Glomerular visceral epithelial cell (primary cell): ENCODE measurements at regions not wholly inside any gene's neighbourhood (a gene's known extent, or its start where the extent isn't known, plus 50 kb on each side); places are given as distances from the start of the nearest gene placed in this dataset.

Source experiments
- DNase-seq: peaks from one replicate; pipeline ENCODE4 v3.0.0-alpha.2; 2016; ENCODE audit errors: extremely low spot score

GRCh38 chr2:122864728-122865127, 1109.3 kb downstream of the TSN start:
- no peak for DNase-seq

- DNase-seq = no peak
Measured at GRCh38 chr2:122866095-122866494, 1110.6 kb downstream of the TSN start.

DNA sequence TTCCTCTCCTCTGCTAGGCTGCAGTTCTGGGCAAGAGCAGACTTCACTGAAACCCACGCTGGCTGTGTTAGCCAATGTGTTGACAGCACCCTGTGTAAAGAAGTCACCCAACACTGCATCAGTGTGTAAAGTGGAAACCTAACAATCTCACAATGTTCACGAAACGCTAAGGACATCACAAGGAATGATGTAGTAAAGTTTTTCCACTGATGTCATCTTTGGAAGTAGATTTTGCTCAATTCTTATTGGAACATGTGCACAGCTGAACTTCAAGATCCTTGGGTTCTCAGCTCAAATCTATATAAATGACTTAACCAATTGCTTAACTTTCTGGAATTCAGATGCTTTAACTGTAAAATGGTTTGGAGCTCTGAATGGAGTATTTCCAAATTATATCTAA, 1112.5 kb downstream of the TSN start:
- no peak for DNase-seq

- no peak for DNase-seq
Measured at GRCh38 chr2:122868646-122869275, 1113.3 kb downstream of the TSN start.

GRCh38 chr2:122873951-122874350, 1118.5 kb downstream of the TSN start:
- DNase-seq = no peak

DNA sequence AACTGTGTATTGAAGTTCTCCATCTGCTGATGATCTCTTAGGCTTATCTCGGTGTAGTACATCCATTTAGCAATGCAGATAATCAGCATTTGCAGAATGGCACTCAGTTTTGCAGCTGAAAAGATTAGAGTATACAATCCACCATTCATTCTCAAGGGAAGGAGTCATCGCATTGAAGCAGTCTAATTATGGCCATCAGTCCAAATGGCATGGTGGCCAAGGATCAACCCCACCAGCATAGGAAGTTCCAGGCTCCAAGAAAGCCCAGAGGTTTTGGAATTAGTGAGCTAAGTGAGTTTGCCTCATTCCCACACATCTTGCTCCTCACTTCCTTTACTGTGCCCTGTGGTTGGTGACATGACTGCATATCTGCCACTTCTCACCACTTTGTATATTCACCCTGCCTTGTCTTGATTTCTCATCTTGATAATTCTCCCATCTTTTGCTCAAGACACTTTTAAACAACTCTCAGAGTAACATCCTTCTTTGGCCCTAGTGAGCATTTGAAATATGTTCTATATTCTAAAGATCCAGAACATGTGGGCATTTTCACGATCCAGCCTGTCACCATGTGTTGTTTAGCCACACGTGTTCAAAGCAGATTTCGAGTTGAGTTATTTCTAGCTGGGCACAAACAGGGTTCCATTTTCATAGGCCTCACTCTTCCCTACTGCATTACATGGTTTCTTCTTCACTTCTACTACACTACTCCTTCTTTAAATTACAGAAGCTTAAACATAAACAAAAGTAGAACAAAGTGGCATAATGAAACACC, 1119.8 kb downstream of the TSN start:
- DNase-seq = no peak

GRCh38 chr2:122883849-122884248, 1128.4 kb downstream of the TSN start:
- DNase-seq = no peak

DNA sequence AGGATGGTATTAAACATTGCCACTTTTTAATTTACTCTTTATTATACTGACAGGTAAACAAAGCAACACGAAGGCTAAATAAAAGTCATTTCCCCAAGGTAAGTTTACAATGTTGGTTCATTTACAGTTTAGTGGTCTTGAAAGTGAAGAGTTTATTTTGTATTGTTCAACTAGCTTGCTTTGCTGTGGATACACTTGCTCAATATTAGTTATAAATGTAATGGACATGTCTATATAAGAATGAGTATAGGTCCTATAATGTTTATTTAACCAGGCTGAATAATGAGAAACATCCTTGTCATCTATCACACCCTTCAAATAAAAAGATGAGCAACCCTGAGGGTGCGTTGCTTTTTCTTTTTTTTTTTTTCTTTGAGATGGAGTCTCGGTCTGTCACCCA, 1129.4 kb downstream of the TSN start:
- no peak for DNase-seq

- DNase-seq = no peak
Measured at GRCh38 chr2:122885436-122885835, 1130.0 kb downstream of the TSN start.

GRCh38 chr2:122886479-122887145, 1131.2 kb downstream of the TSN start:
- DNase-seq = no peak

GRCh38 chr2:122899614-122900013, 1125.5 kb upstream of the CNTNAP5 start:
- DNase-seq = no peak

DNA sequence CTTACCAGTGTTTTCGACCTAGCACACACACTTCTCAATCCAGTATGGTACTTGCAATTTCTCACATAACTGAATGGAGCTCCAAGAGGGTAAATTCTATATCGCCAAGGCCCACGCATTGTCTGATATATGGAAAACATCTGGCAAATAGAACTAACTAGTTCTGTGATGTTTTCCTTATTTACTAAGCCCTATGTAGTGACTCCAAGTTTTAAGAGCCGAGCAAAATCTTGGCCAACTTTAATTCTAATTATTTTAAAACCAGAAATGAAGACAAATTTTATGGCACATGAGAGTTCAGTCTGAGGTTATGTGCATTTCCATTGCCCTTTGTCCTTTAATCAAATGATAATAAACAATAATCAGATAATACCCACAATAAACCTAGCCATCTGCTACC, 1119.7 kb upstream of the CNTNAP5 start:
- no peak for DNase-seq

GRCh38 chr2:122908159-122908558, 1116.9 kb upstream of the CNTNAP5 start:
- no peak for DNase-seq

GRCh38 chr2:122927197-122927596, 1097.9 kb upstream of the CNTNAP5 start:
- DNase-seq = no peak

DNA sequence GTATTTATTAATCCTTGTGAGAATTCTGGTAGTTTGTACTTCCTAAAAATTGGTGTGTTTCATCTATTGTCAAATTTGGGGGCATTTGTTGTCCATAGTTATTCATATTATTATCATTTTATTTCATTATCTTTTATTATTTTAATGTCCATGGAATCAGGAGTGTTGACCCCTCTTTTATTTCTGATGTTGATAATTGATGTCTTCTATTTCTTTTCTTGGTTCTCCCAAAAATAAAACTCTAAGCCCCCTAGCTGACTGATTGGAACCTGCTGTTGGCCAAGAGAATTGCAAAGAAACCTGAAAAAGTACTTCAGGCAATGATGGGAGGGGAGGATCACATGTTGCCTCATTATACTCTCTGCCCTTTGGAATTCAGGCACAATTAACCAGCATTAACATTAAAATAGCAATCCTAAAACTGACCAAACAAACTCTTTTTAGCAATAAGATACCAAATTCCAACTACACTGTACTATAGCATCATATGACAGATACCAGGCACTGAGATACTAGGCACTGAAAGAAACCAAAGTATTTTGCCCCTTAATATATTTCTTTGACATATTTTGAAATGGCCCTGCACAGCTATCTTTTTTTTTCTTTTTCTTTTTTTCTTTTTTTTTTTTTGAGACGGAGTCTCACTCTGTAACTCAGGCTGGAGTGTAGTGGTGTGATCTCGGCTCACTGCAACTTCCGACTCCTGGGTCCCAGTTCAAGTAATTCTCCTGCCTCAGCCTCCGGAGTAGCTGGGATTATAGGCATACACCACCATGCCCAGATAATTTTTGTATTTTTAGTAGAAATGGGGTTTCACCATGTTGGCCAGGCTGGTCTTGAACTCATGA, 1097.2 kb upstream of the CNTNAP5 start:
- no peak for DNase-seq

DNA sequence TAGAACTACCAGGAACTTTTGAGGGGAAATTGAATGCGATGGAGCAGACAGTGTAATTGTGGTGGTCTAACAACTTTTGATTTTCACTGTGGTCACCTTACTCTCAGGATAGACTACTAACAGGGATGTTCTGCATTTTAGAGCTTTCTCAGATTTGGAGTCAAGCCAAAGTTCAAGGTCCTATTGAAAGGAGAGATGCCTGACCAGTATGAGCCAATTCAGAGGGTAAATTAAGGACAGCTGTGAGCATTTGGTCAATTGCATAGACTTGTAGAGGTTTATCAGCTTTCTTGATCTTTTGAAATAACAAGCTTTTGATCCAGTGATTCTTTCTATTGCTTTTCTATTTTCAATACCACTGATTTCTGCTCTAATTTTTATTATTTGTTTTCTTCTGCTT, 1095.7 kb upstream of the CNTNAP5 start:
- no peak for DNase-seq

GRCh38 chr2:122935506-122935905, 1089.6 kb upstream of the CNTNAP5 start:
- DNase-seq = no peak

DNA sequence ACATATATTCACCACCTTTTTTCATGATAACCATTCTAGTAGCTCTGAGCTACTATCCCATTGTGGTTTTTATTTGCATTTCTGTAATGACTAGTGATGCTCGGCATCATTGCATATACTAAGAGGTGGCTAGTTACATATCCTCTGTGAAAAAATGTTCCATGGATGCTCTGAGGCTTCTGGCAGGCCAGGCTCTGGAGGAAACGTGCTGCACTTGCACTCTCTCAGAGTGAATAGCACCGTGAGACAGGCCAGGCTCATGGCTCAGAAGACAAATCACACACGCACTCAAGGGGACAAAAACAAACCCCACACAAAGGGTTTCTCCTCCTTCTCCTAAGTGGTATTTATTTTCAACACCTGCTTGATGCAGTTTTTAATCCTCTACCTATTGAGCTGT, 1085.3 kb upstream of the CNTNAP5 start:
- DNase-seq = no peak

DNA sequence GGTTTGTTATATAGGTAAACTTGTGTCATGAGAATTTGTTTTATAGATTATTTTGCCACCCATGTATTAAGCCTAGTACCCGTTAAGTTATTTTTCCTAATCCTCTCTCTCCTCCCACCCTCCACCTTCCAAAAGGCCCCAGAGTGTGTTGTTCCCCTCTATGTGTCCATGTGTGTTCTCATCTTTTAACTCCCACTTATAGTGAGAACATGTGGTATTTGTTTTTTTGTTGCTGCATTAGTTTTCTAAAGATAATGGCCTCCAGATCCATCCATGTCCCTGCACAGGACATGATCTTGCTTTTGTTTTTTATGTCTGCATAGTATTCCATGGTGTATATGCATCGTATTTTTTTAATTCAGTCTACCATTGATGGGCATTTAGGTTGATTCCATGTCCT, 1075.6 kb upstream of the CNTNAP5 start:
- no peak for DNase-seq

DNA sequence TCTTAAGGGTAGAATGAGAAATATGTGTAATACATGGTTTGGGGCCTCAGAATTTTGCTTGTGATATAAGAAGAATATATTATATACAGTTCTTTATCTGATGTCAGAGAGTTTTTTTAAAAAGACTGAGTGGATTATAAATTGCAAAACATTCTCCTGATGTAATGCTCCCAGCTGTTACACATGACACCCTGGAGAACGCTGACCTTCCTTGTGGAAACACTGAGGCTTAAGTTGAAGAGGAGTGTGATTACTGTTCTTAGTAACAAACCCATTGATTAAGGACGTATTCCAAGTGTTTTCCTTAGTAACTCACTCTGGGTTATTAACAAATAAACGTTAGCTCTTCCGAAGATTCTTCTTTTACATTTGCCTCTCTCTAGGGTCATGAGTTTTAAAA, 1069.3 kb upstream of the CNTNAP5 start:
- no peak for DNase-seq

DNA sequence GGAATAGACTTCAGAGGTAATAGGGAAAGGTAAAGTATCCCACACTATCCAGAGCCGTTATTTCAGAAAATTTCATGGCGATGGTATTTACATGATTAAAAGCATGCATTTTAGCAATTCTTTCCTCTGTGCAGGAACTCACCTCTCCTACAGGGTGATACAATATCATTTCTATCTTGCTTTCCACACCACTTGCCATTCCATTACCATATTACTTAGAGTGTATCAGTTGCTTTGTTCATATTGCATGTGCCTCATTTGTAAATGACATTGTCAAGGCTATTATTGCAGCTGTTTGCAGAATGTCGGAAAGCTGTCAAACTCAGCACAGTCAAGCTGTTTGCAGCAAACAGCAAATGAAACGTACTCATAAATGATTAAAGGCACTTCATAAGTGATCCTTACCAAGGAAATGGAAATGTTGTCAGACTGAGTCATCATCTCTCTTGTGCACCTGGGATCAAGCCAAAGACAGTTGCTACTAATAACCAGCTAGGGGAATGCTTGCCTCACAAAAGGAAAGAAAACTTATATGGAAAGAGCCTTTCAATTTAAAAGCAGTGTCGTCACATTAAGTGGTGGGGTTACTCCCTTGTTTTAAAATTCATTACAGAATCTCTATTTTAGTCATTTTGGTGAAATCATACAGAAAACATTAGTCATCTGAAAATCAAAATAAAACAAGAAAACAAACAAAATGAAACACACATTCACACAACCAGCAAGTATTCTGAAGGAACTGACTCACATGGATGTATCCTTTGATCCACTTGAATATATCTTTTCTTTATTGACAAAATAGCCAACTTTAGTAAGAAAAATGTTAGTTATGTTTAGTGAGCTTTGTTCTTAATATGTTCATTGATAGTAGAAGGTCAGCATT, 1064.1 kb upstream of the CNTNAP5 start:
- no peak for DNase-seq
